ENCODE measurements at regions not wholly inside any gene's neighbourhood (a gene's known extent, or its start where the extent isn't known, plus 50 kb on each side); places are given as distances from the start of the nearest gene placed in this dataset.
"Not testable (repeated sequence)": the region's sequence is repeated elsewhere in the genome, so short reads cannot be mapped to it uniquely, and the experiment has no call there.

DNA sequence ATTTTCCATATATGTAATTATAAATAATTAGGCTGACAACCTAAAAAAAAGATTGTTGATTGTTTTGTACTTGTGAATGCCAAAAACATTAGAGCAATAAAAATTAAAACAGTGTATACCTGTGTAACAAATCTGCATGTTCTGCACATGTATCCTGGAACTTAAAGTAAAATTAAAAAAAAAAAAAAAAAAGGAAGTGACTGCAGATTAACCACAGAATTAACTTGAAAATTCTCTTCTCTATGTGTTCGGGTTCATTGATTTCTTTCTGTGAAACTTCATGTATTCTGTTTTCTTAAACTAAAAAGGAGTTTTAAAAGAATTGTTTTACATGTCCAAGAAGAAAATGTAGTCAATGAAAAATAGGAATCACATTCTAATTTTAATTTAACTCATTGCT is 95.7 kb downstream of the FASLG start:
- no peak for DNase-seq (ENCODE audit: low read depth in 2 of 2)

GRCh38 chr1:172755099-172755498 is 96.2 kb downstream of the FASLG start:
- no peak for DNase-seq (ENCODE audit: low read depth in 2 of 2)

DNA sequence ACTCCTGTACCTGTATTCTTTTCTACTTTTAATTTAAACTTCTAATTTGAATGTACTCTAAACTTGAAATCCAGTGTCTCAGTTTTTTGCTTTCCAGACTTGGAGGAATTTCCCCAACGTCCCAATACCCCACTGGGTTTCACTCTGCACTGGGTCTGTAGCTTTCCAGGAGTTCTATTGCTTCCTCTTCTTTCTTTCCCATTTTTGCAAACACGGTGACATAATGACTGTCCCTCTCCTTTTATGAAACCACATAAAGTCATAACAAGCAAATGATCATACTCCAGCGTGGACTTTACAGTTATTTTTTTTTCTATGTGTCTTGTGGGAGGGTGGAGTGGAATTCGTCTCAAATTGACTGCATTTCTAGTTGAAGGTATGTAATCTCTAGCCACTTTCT is 97.1 kb downstream of the FASLG start:
- no peak for DNase-seq (ENCODE audit: low read depth in 2 of 2)

DNA sequence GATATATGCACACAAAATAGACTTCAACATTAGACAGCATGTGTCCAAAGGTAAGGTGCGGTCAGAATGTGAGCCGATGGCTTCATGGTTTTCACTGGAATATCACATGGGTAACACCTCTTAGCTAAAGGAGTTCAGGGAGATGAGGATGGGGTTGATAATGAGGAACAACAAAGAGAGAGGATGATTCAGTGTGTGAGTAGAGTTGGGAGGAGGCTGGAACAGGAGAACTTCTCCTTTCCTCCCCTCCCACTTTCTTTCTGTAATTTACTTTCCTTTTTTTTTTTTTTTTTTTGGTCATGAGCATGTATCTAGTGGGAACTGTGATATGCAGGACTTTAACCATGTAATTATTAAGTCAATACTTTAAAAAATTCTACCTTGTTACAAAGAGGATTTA is 99.4 kb downstream of the FASLG start:
- no peak for DNase-seq (ENCODE audit: low read depth in 2 of 2)

- DNase-seq (ENCODE audit: low read depth in 2 of 2): no peak
These were observed 101.2 kb downstream of the FASLG start for GRCh38 chr1:172760121-172760520.

DNA sequence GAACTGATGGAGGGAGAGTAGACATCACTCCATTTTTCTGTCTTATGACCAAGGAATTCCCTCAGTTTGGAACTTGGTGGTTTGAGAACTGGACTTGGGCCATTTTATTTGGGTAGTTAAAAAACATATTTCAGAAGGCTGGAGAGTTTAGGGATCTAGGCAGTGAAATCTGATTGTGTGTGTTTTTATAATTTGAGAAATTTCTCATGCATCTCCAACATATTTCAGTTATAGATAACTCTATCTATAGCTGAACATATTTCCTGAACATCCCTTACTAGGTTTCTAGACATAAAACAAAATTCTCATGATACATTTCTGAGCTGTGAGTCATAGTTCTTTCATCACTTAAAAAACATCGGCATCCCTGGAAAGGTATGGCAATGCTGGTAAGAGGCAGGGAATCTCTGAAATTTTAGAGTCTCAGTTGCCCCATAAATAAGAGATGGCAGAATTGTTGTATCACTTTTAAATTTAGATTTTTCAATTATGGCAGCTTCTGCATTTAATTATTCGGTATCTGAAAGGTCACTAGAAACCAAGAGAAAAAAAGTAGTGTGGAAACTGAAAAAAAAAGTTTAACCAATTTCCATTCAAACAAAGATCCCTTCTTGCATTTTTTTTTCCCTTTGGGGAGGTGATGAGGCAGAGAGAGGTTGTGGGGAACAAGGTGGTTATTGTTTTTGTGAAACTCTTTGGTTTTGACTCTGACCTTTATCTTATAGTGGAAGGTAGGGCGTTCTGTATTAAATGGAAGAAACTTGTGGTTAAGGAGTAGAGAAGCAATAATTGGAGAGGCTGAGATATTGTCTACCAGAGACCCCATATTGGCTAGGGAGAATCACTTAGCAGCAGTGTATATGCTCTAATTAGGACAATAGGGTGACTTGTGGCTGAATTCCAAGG is 102.9 kb downstream of the FASLG start:
- no peak for DNase-seq (ENCODE audit: low read depth in 2 of 2)

DNA sequence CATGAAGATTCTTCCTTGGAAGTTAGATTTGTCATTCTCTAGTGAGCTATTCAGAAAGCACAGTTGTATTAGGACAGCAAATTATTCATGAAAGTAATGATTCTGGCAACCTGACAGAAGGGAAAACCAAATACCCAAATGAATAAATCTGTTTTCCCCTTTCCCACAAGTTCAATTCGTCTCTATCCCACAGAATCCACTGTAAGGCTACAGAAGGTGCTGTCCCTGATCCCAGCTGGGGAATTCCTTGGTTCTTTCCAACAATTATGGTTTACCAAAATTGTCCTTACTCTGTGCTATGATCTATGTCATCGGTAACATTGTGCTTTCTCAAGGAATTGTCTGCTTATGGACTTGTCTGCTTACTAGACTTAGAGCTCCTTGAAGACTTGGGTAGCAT is 104.2 kb downstream of the FASLG start:
- DNase-seq (ENCODE audit: low read depth in 2 of 2): no peak

DNA sequence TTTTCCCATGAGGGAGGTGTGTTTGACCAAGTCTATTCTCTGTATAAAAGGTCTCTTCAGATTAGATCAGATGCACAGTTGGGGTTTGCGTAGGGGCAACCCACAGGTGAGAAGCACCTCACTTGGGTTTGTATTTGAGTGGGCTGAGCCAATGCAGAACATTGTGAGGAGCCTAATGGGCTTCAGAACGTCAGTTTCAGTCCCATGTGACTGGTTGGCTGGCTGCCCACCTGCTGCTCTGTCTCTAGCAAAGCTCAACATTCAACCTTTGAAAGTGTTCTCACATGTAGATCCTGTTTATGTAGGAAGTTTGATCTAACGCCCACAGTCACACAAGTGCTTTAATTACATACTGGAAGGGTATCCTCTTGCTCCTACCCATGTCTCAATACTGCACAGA is 105.5 kb downstream of the FASLG start:
- DNase-seq (ENCODE audit: low read depth in 2 of 2): no peak

DNA sequence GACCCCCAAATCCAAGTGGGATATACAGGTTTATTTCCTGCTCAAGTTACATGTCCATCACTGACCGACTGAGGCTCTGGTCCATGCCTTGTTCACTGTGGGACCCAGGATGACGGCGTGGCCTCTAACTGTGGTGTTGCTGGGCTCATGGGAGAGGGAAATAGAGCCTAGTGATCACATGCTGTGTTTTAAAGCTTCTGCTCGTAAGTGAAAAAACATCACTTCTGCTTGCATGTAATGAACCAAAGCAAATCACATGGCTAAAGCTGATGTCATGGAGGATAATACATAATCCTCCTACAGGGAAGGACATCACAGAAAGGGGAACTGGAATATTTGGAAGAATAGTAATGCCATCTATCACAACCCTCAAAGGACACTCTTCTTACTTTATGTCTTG is 107.6 kb downstream of the FASLG start:
- DNase-seq (ENCODE audit: low read depth in 2 of 2): no peak

GRCh38 chr1:172770071-172770470 is 111.2 kb downstream of the FASLG start:
- DNase-seq (ENCODE audit: low read depth in 2 of 2): no peak

GRCh38 chr1:172774561-172774960 is 115.7 kb downstream of the FASLG start:
- no peak for DNase-seq (ENCODE audit: low read depth in 2 of 2)

DNA sequence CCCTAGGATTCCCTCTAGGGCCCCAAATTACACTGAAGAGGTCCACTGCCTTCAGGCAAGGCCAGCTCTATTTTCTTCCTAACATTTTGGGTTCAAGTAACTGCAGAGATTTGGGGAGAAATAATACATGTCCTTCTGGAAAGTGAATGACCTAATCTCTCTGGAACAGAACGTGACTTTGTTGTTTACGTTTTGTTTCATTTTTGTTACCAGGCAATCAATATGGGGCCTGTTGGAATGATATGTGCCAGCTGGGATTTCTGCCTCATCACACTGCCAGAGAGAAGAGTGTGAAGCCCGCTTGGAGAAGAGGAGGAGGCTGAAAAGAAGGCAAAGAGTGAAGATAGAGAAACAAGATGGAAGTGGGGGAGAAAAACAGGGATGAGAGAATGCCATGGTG is 116.7 kb downstream of the FASLG start:
- DNase-seq (ENCODE audit: low read depth in 2 of 2): no peak

DNA sequence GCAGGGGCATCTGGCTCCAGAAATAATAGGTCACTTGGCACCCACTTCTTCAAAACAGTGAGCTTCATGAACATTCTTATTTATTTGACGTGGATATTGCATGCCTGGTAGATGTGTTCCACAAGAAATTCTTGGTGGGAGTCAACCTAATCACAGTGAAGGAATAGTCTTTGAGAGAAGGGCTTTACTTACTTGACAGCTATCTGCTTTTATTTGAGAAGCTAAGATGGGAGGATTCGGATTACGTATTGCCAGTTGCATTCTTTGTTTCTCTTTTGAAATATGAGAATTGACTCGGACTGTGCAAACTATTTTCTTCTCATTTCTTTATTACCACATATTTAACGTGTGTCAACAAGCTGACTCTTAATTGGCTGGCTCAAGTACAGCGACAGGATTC is 117.2 kb downstream of the FASLG start:
- no peak for DNase-seq (ENCODE audit: low read depth in 2 of 2)

DNA sequence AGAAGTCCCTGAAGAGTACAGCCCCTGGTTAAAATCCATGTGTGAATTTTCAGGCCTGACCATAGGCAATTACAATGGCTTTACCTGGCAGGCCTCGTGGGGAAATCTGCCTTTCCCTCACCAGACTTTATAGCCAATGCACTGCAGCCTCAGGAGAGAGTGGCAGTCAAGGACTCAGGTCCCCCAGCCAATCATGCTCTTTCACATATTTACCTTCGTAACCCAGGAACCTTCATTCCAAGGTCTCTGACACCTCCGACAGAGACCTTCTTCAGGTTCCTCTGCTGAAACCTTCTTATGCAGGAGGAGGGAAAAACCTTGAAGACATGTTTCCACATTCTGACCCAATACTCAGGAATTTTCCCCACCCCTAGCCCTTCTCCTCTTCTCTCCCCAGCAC is 118.9 kb downstream of the FASLG start:
- DNase-seq (ENCODE audit: low read depth in 2 of 2): no peak

DNA sequence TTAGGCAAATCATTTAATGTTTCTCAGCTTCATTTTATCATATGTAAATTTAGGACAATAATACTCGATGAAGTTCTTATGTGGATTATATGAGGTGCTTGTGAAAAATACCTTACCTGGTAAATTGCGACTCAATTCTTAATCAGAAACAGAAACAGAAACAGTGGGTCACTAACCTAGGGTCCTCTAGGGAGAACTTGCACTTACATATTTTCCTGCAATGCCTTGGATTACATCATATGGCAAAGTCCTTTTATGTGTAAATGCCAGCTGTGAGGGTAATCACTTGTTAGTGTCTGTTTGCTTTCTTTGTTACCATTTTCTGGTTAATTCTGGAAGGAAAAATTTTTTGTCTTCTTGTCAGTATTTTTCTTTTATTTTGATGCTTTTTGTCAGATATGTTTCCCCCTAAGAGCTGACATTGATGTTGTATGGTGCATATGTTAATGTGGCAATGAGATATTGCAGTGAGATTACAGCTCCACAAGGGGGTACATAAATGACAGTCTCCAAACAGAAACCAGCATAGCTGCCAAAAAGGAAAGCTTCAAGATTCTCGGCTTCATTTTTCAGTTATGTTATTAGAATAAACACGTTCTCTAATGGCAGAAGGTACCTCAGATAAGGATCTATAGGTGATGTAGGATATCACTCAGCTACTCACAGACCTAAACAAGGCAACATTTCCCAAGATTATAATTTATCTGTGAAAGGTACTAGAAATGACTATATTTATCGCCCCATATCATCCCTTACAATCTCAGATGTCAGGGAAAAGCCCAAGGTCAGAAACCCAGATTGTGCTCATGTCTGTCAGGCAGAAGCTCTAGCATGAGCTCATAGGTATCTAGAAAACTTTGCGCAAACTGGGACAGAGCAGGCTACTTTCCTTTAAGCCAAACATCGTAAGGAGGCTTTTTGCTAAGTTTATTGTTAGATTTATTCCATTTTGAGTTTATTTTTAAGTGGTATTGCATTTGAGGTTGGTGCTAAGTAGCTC is 119.9 kb downstream of the FASLG start:
- no peak for DNase-seq (ENCODE audit: low read depth in 2 of 2)

DNA sequence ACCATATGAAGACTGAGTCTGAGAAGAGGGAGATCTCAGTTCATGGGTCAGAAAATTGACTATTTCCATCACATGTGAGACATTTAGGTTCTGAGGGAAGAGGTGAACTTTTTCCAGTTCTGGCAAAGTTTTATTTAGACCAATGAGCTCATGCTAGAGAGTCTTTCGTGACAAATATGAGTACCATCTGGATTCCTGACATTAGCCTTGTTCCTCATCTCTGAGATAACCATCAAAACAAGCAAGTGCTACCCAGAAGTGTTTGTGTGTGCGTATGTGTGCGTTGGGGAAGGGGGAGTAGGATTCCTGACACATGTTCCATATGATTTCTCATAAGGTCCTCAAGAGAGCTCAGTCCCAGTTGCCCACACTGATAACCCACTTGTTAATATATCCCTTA is 120.6 kb downstream of the FASLG start:
- DNase-seq (ENCODE audit: low read depth in 2 of 2): no peak

- no peak for DNase-seq (ENCODE audit: low read depth in 2 of 2)
These were observed 122.7 kb downstream of the FASLG start for GRCh38 chr1:172781513-172782140.

- DNase-seq (ENCODE audit: low read depth in 2 of 2): no peak
These were observed 130.9 kb downstream of the FASLG start for GRCh38 chr1:172789840-172790239.

GRCh38 chr1:172790245-172790644 is 131.3 kb downstream of the FASLG start:
- DNase-seq (ENCODE audit: low read depth in 2 of 2): no peak

GRCh38 chr1:172793823-172794222 is 134.9 kb downstream of the FASLG start:
- DNase-seq (ENCODE audit: low read depth in 2 of 2): no peak

- no peak for DNase-seq (ENCODE audit: low read depth in 2 of 2)
These were observed 136.8 kb downstream of the FASLG start for GRCh38 chr1:172795741-172796140.

DNA sequence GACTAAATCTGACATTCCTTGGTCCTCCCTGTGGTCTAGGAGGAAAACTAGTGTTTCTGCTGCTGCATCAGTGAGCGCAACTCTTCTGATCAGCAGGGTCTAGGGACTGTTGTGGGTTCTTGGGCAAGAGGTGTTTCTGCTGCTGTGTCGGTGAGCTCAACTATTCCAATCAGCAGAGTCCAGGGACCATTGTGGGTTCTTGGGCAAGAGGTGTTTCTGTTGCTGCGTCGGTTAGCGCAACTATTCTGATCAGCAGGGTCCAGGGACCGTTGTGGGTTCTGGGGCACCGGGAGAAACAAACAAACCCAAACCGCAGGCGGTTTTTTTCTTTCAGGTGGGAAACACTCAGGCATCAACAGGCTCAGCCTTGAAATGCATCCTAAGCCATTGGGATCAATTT is 140.9 kb downstream of the FASLG start:
- not testable (repeated sequence) for DNase-seq (ENCODE audit: low read depth in 2 of 2)

Measured in stimulated activated CD4-positive, alpha-beta T cell treated with anti-CD3 and anti-CD28 coated beads, Interleukin-4, amount 100 ng/mL, for 48 hours (primary cell).